K562 (cell line): ENCODE measurements at regions not wholly inside any gene's neighbourhood (a gene's known extent, or its start where the extent isn't known, plus 50 kb on each side); places are given as distances from the start of the nearest gene placed in this dataset.
"Not testable (repeated sequence)": the region's sequence is repeated elsewhere in the genome, so short reads cannot be mapped to it uniquely, and the experiment has no call there.

Experiments
- ATAC-seq: fragments of 200-7000 bp; cut with Tn5 transposase; 3 replicates; pipeline ENCODE4 v1.9.1; 2020; ENCODE audit warnings: moderate library complexity
- BruUV-seq: library from RNA; stranded (reverse); fragments of 400-500 nt; replicated peaks from 2 replicates; lab custom pipeline; 2021; lab: Mats Ljungman, UMichigan
- CTCF ChIA-PET: fragments of 300-600 bp; formaldehyde crosslinking; extraction: SDS; loops from one replicate; lab custom pipeline; 2021; ENCODE audit warnings: low intra/inter-chr PET ratio; lab: Yijun Ruan, JAX
- POLR2A ChIA-PET: fragments of 300-600, 350-650 bp; sonication (Branson Sonifier 250); formaldehyde crosslinking; extraction: SDS; loops from one replicate; lab custom pipeline; 2021; ENCODE audit warnings: antibody characterized with exemption, inconsistent platforms; lab: Yijun Ruan, JAX
- DNase-seq, 4 experiments: peaks; one replicate each; pipeline versions ENCODE4 v3.0.0 to v3.0.0-alpha.2; 2011 to 2018; ENCODE audit warnings: low spot score in 3 of 4, mixed read lengths in 3 of 4; ENCODE audit errors: extremely low read depth in 1 of 4
- FAIRE-seq: peaks from 2 replicates; lab custom pipeline; 2011; peaks lifted over from hg19 to GRCh38; lab: Jason Lieb, UNC
- H2AFZ ChIP-seq: 2 replicates; pipeline ENCODE4 v1.6.0; 2011; ENCODE audit warnings: low read depth, low read length, control low read depth, inconsistent platforms
- H3K27ac ChIP-seq: fragments of 200-600 bp; 3 replicates; pipeline ENCODE4 v1.8.0; 2011; ENCODE audit warnings: low read depth, mild to moderate bottlenecking, control low read depth, inconsistent platforms, low read length, moderate library complexity, mixed read lengths; ENCODE audit errors: extremely low read depth
- H3K27me3 ChIP-seq, 2 experiments: fragments of 300-600 bp in 1 of 2; 2 replicates in 1 of 2; 3 replicates in 1 of 2; pipeline versions ENCODE4 v1.6.0 to v1.8.0; 2011; ENCODE audit warnings: inconsistent platforms in 2 of 2, low read length in 2 of 2, mild to moderate bottlenecking in 1 of 2, mixed read lengths in 1 of 2, moderate library complexity in 1 of 2; ENCODE audit not compliant: control insufficient read depth in 2 of 2, insufficient read depth in 2 of 2
- H3K36me3 ChIP-seq: fragments of 300-600 bp; 3 replicates; pipeline ENCODE4 v1.8.0; 2011; ENCODE audit warnings: mild to moderate bottlenecking, low read length, inconsistent platforms; ENCODE audit not compliant: control insufficient read depth, insufficient read depth
- H3K4me1 ChIP-seq, 2 experiments: fragments of 200-600 bp in 1 of 2; replicated peaks in 1 of 2; 2 replicates in 1 of 2; 3 replicates in 1 of 2; pipeline versions ENCODE4 v1.5.1 to v1.8.0; 2011; ENCODE audit warnings: inconsistent platforms in 2 of 2, low read length in 2 of 2, mild to moderate bottlenecking in 1 of 2, mixed read lengths in 1 of 2, moderate library complexity in 1 of 2; ENCODE audit not compliant: control insufficient read depth in 2 of 2, insufficient read depth in 2 of 2
- H3K4me2 ChIP-seq: 2 replicates; pipeline ENCODE4 v1.6.1; 2011; ENCODE audit warnings: low read length, control low read depth, inconsistent platforms, mixed read lengths; ENCODE audit not compliant: insufficient read depth
- H3K4me3 ChIP-seq: fragments of 200-600 bp; sonication (generic), shearing (Covaris generic); 2 replicates; pipeline ENCODE4 v1.5.1; 2016; ENCODE audit warnings: control low read depth, inconsistent platforms
- H3K79me2 ChIP-seq: fragments of 200-600 bp; 3 replicates; pipeline ENCODE4 v1.8.0; 2011; ENCODE audit warnings: low read length, inconsistent platforms; ENCODE audit not compliant: control insufficient read depth, insufficient read depth
- H3K9ac ChIP-seq, 2 experiments: 2 replicates each; pipeline versions ENCODE4 v1.6.0 to v1.6.1; 2011; ENCODE audit warnings: low read depth in 2 of 2, low read length in 2 of 2, control low read depth in 1 of 2, inconsistent platforms in 1 of 2, mild to moderate bottlenecking in 1 of 2, mixed read lengths in 1 of 2; ENCODE audit not compliant: insufficient read depth in 1 of 2
- H3K9me1 ChIP-seq: one replicate; pipeline ENCODE4 v1.6.0; 2011; ENCODE audit warnings: inconsistent platforms, mild to moderate bottlenecking, low read length, moderate library complexity; ENCODE audit not compliant: control insufficient read depth, insufficient read depth
- H3K9me3 ChIP-seq: replicated peaks from 2 replicates; pipeline ENCODE4 v1.5.1; 2011; ENCODE audit warnings: low read depth, low read length, inconsistent platforms; ENCODE audit not compliant: control insufficient read depth, insufficient read depth
- H4K20me1 ChIP-seq: replicated peaks from 2 replicates; pipeline ENCODE4 v1.6.1; 2011; ENCODE audit warnings: low read length, inconsistent platforms, mixed read lengths; ENCODE audit not compliant: control insufficient read depth, insufficient read depth
- ELF1 ChIP-seq: fragments of 200-800 bp; sonication (Bioruptor generic); IDR thresholded peaks from 2 replicates; pipeline ENCODE4 v1.6.1; 2016; ENCODE audit warnings: missing genetic modification characterization, missing compliant biosample characterization
- EZH2 ChIP-seq: IDR thresholded peaks from 2 replicates; pipeline ENCODE4 v1.6.1; 2012; ENCODE audit warnings: low read depth, mild to moderate bottlenecking, inconsistent platforms, low read length, borderline replicate concordance
- KAT8 ChIP-seq: fragments of 450-650 bp; IDR thresholded peaks from 2 replicates; pipeline ENCODE4 v1.6.1; 2016; ENCODE audit warnings: low read depth, mild to moderate bottlenecking
- MAFF ChIP-seq: IDR thresholded peaks from 2 replicates; pipeline ENCODE4 v1.6.1; 2012; ENCODE audit warnings: low read length, improper control_type of control experiment
- MAFK ChIP-seq: IDR thresholded peaks from 2 replicates; pipeline ENCODE4 v1.6.1; 2011; ENCODE audit warnings: low read length, improper control_type of control experiment
- MEIS2 ChIP-seq: fragments of 450-650 bp; IDR thresholded peaks from 2 replicates; pipeline ENCODE4 v1.6.1; 2014; ENCODE audit warnings: mild to moderate bottlenecking; ENCODE audit not compliant: partially characterized antibody
- MTA3 ChIP-seq: fragments of 450-650 bp; formaldehyde crosslinking; IDR thresholded peaks from 2 replicates; pipeline ENCODE4 v1.6.1; 2017; ENCODE audit warnings: mild to moderate bottlenecking, borderline replicate concordance
- MTF1 ChIP-seq: fragments of 250-450 bp; sonication (Bioruptor Pico); IDR thresholded peaks from 2 replicates; pipeline ENCODE4 v1.9.0; 2021; ENCODE audit warnings: moderate library complexity, mild to moderate bottlenecking, inconsistent platforms, borderline replicate concordance
- NR2C2 ChIP-seq, 2 experiments: fragments of 200-800 bp in 1 of 2; sonication (Bioruptor generic) in 1 of 2; sonication (generic) in 1 of 2; formaldehyde crosslinking in 1 of 2; IDR thresholded peaks; 2 replicates each; pipeline versions ENCODE4 v1.6.1 to v1.8.0; 2016 to 2022; ENCODE audit warnings: mild to moderate bottlenecking in 1 of 2, missing compliant biosample characterization in 1 of 2, missing genetic modification characterization in 1 of 2, missing genetic modification reagents in 1 of 2
- PHF8 ChIP-seq: fragments of 200-600 bp; sonication (generic); IDR thresholded peaks from 2 replicates; pipeline ENCODE4 v1.6.1; 2012; ENCODE audit warnings: mixed run types, mild to moderate bottlenecking, inconsistent platforms, low read length, moderate library complexity, borderline replicate concordance
- RAD51 ChIP-seq: fragments of 450-650 bp; IDR thresholded peaks from 2 replicates; pipeline ENCODE4 v1.7.1; 2016; ENCODE audit warnings: low read depth, mild to moderate bottlenecking, borderline replicate concordance
- RBM22 ChIP-seq: fragments of 200-400 bp; formaldehyde crosslinking; IDR thresholded peaks from 2 replicates; pipeline ENCODE4 v1.6.1; 2018; ENCODE audit warnings: low read length, low read depth; ENCODE audit not compliant: poor library complexity, severe bottlenecking
- SIRT6 ChIP-seq: IDR thresholded peaks from one replicate; pipeline ENCODE4 v1.6.1; 2012; ENCODE audit warnings: low read depth, mild to moderate bottlenecking, control low read depth, inconsistent platforms, low read length, moderate library complexity
- SMAD1 ChIP-seq: fragments of 150-350 bp; IDR thresholded peaks from 2 replicates; pipeline ENCODE4 v1.6.1; 2014; ENCODE audit warnings: low read length, low read depth; ENCODE audit not compliant: partially characterized antibody
- TCFL5 ChIP-seq: fragments of 250-450 bp; sonication (Bioruptor Pico); conservative IDR thresholded peaks from 2 replicates; pipeline ENCODE4 v1.6.1; 2021; ENCODE audit warnings: mild to moderate bottlenecking, moderate library complexity, matching md5 sums
- ZNF408 ChIP-seq: fragments of 250-450 bp; sonication (Bioruptor Pico); IDR thresholded peaks from 2 replicates; pipeline ENCODE4 v1.4.0; 2020; ENCODE audit warnings: low read depth, mild to moderate bottlenecking, moderate library complexity
- ZNF431 ChIP-seq: sonication (generic); formaldehyde crosslinking; IDR thresholded peaks from 2 replicates; pipeline ENCODE4 v1.8.0; 2022; ENCODE audit warnings: mild to moderate bottlenecking, missing genetic modification reagents
- ZNF561 ChIP-seq: fragments of 450-650 bp; formaldehyde crosslinking; conservative IDR thresholded peaks from 2 replicates; pipeline ENCODE4 v1.4.0; 2020; ENCODE audit warnings: mild to moderate bottlenecking, moderate library complexity
- WGBS: fragments of 100-300 bp; shearing (Covaris generic); methylation state at CpG from one replicate; pipeline ENCODE4 v1.1.6; 2016; ENCODE audit warnings: low coverage, mixed read lengths; ENCODE audit not compliant: insufficient coverage; ENCODE audit errors: missing lambda C conversion rate; 5-methylcytosine and 5-hydroxymethylcytosine counted together
- in situ Hi-C: fragments of 300-500 bp; cut with MboI; formaldehyde crosslinking; loops from 4 replicates; pipeline ENCODE4 v1.15.0; 2018; ENCODE audit warnings: inconsistent platforms, mixed read lengths
- intact Hi-C: fragments of 100-400 bp; cut with micrococcal nuclease; formaldehyde crosslinking; loops from 2 replicates; pipeline ENCODE4 v1.14.2; 2022

- H2AFZ ChIP-seq = no peak overlapping the region
These were observed 388.6 kb upstream of the MBL2 start for GRCh38 chr10:53161231-53161630.

DNA sequence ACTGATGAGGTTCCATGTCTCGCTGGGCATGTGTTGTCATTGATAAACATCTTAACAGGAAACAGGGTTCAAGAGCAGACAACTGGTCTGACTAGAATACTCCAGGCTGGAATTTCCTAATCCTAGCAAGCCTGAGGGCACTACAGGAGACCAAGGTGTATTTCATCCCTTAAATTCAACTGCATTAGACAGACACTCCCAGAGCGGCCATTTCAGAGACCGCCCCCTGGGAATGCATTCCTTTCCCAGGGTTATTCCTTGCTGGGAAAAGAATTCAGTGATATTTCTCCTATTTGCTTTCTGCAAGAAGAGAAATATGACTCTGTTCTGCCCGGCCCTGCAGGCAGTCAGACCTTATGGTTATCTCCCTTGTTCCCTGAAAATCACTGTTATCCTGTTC is 383.1 kb upstream of the MBL2 start:
- H3K79me2 ChIP-seq, intact Hi-C loops, H3K4me1 ChIP-seq, ATAC-seq, FAIRE-seq, H2AFZ ChIP-seq, H4K20me1 ChIP-seq, H3K27me3 ChIP-seq, BruUV-seq, CTCF ChIA-PET, in situ Hi-C loops, DNase-seq, H3K4me2 ChIP-seq, H3K9ac ChIP-seq, H3K4me3 ChIP-seq, H3K9me3 ChIP-seq, H3K9me1 ChIP-seq, H3K27ac ChIP-seq, H3K36me3 ChIP-seq: not testable (repeated sequence)
- POLR2A ChIA-PET = interaction anchor here (0.8 kb wide), 1 partner anchor 13 kb away, joined by 3 read pairs; no protein-coding TSS in a partner anchor
- 6% methylated on average over 3 of the region's 4 CpGs for WGBS

More at GRCh38 chr10:53161231-53161630, 388.6 kb upstream of the MBL2 start:
- no peak for ATAC-seq
- Histone ChIP-seq H3K4me1 (no peaks in the 10 kb centered on the region), H4K20me1 (no peaks in the 10 kb centered on the region), H3K36me3 (no peaks in the 10 kb centered on the region), H3K4me3 (no peak overlapping the region), H3K27ac (no peak overlapping the region), H3K27me3 (no peaks in the 10 kb centered on the region), H3K9me1 (no peaks in the 10 kb centered on the region), H3K9me3 (no peaks in the 10 kb centered on the region; the same call in 1 of the 2 replicates), H3K9ac (no peak overlapping the region), H3K79me2 (no peaks in the 10 kb centered on the region), H3K4me2 (no peak overlapping the region)
- TF ChIP-seq TCFL5 (CRISPR knock-in tag) (no peak), EZH2 (no peak), ELF1 (no peak), KAT8 (no peak), MTA3 (no peak), RBM22 (no peak), RAD51 (no peak), SMAD1 (no peak), MTF1 (CRISPR knock-in tag) (no peak), ZNF408 (CRISPR knock-in tag) (no peak), MAFF (peak; percentile 37; the same call in 1 of the 2 replicates), ZNF561 (no peak), MAFK (peak; percentile 70), MEIS2 (no peak), PHF8 (no peak), NR2C2 (CRISPR knock-in tag; IDR thresholded peaks at IDR 0.05) (no peak), NR2C2 (tag; IDR thresholded peaks at IDR 0.05) (no peak), ZNF431 (no peak), SIRT6 (no peak)
- in situ Hi-C loops = no loop called here
- POLR2A ChIA-PET = interaction anchor here (0.6 kb wide), 1 partner anchor 1417 kb away, joined by 3 read pairs; no protein-coding TSS in a partner anchor
- no peak for FAIRE-seq
- no TSS peak for BruUV-seq
- no peak for DNase-seq
- CTCF ChIA-PET = no interaction called here
- intact Hi-C loops = no loop called here
